GM12873 (cell line): ENCODE measurements at regions not wholly inside any gene's neighbourhood (a gene's known extent, or its start where the extent isn't known, plus 50 kb on each side); places are given as distances from the start of the nearest gene placed in this dataset.

Experiments
- CTCF ChIP-seq: IDR thresholded peaks from 2 replicates; pipeline ENCODE4 v1.5.1; 2012; ENCODE audit warnings: low read depth, mild to moderate bottlenecking, moderate library complexity, low read length, control low read depth; ENCODE audit not compliant: insufficient read depth; ENCODE audit errors: missing control alignments

- no peak for TF ChIP-seq CTCF
Measured at GRCh38 chr1:30371888-30372791, 351.2 kb downstream of the MATN1 start.

DNA sequence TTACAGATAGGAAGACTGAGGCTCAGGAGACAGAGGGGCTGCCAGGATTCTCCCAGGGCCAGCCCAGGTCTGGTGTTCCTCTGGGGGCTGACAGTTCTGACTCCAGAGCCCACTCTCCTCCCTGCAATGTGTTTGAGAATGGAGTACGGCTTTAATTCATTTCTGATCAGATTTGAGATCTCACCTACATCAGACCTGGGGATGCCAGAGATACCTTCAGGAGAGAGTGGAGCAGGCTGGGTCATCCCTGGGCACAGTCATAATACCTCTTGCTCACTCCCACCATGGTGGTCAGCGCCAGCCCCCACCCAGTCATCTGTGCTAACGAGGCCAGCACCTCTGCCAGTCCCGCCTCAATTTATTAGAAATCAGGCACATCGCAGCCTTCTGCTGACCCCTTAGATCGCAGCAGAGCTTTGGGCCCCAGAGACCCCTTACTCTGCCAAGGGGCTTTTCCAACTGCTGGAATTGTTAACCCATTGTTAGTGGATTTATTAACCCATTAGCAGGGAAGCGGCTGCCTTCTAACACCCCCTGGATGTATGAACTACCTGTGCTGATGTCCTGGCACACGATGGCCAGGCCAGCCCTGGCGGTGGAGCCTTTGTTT is 352.1 kb downstream of the MATN1 start:
- TF ChIP-seq CTCF = no peak

DNA sequence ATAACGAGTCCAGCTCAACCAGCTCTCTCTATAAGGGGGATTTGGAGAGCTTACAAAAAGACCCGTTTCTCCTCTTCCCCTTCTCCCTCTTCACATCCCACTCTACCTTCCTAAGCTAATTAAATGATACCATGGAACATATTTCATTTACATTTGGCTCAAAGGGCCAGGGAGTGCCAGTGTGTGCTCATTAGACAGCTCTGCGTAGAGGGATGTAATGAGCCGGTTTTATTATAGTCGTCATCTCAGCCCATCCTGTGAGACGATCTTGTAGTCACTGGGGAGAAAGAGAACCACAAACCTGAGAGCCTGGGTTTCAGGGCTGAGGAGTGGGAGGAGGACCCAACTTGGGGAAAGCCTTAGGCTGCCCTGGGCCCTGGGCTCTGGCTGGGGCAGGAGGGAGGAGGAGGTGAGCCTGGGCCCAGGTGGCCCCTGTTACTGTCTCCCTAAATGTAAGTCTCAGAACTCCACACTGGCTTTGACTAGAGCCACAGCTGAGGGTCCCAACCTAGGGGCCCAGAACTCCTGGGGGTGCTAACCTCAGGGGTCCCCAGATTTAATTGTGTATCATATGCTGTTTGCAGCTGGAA is 354.6 kb downstream of the MATN1 start:
- TF ChIP-seq CTCF = no peak

DNA sequence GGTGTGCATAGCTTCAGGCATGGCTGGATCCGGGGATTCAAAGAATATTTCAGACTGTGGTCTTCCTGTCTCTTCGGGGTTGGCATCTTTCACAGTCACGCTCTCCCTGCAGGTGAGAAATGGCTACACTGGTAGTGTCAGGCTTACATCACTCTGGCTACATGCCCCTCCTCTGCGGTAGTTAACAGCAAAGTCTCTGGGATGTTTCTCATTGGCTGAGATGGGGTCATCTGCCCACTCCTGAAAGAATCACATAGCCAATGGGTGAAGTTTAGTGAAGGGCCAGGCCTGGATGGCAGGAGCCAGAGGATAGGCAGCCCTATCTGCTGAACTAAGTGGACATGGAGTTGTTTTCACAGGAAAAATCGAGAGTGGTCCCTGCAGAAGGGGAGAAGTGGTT is 356.5 kb downstream of the MATN1 start:
- no peak for TF ChIP-seq CTCF

DNA sequence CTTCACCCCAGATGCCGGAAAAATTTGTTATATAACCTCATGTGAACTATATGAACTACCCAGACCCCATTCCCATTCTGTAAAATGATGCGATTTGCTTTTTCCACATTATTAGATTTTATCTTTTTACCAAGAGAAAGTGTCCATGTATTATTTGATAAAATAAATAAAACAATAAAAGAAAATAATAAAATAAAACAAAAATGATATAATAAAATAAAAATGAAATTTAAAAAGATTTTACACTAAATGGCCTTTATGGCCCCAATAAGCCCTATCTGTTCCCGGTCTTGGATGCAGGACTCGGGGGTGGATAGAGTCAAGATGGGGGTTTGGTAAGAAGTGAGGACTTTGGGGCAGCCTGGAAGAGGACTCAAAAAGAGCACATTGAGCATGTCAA is 357.2 kb downstream of the MATN1 start:
- no peak for TF ChIP-seq CTCF

DNA sequence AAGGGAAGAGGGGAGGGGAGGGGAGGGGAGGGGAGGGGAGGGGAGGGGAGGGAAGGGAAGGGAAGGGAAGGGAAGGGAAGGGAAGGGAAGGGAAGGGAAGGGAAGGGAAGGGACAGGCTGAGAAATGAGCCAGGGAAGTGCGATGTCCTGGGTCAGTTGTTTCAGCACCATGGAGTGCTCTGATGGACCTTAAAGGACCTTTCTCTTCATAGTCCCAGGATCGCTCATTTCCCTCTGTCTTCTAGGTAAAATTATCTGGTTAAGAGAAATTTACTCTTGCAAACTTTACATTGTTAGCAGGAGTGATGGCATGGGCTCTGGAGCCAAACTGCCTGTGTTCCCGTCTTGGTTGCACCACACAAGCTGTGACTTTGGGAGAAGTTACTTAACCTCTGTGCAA is 357.8 kb downstream of the MATN1 start:
- no peak for TF ChIP-seq CTCF

DNA sequence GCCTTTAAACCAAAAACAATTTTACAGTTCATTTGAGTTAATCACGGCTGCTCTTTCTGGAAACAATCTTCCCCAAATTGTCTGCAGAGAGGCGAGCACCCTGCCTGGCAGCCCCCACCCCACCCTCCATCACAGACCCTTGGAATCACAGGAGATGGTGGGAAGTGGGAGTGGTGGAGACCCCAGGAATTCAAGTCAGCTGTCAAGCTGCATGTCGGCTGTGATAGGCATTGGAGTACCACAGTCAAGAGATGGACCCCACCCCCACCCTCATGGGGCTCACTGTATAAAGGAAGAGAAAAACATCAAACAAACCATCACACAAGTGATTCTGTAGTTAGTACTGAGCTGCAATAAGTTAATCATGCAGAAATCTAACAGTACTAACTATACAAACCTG is 360.4 kb downstream of the MATN1 start:
- TF ChIP-seq CTCF = no peak
